Right lobe of liver (tissue), 4 donors: ENCODE measurements at regions not wholly inside any gene's neighbourhood (a gene's known extent, or its start where the extent isn't known, plus 50 kb on each side); places are given as distances from the start of the nearest gene placed in this dataset.

Source experiments
- CTCF ChIP-seq, 4 donors: fragments of 200-600 bp in 3 of 4; fragments of 450-650 bp in 1 of 4; IDR thresholded peaks; one replicate each; pipeline versions ENCODE4 v1.5.1 to v1.8.0; 2016 to 2022; ENCODE audit warnings: antibody characterized with exemption in 4 of 4, mild to moderate bottlenecking in 2 of 4
- POLR2A ChIP-seq: fragments of 450-650 bp; IDR thresholded peaks from one replicate; pipeline ENCODE4 v1.6.1; 2017; ENCODE audit warnings: antibody characterized with exemption, mild to moderate bottlenecking
- donor health status: DM: no; HTN: no; CAD: no.
- donor health status: DM: no; HTN: no; CAD: no.
- donor health status: DM: no; HTN: yes; CAD: no.

DNA sequence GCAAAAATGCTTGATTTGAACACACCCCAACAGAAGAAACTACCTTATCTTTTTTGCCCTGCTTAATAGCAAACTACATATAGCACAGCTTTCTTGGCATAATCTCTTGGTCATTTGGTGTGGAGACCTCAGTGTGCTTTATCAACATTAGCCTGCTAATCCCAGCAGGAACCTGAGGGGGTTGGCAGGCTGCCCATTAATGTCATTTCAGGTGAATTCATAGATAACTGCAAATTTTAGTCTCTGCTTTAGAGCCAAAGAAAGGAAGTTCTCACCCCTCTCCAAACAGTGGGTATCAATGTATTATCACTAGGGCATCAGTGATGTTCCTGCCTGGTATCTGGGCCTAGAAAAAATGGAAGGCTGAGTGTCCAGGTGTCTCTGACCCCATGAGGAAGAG, 489.0 kb downstream of the NTRK2 start:
- TF ChIP-seq CTCF (IDR thresholded peaks at IDR 0.05) (no peak), POLR2A (no peak)
